Choroid plexus epithelial cell (primary cell): ENCODE measurements at regions not wholly inside any gene's neighbourhood (a gene's known extent, or its start where the extent isn't known, plus 50 kb on each side); places are given as distances from the start of the nearest gene placed in this dataset.

ENCODE experiments used
- DNase-seq: peaks from one replicate; pipeline ENCODE4 v3.0.0-alpha.2; 2010; ENCODE audit warnings: low read depth
- H3K4me3 ChIP-seq: 2 replicates; pipeline ENCODE4 v1.5.1; 2011; ENCODE audit warnings: low read depth, mild to moderate bottlenecking, control low read depth, low read length, moderate library complexity
- TF ChIP-seq, protein P1 (sequence below): conservative IDR thresholded peaks from 2 replicates; pipeline ENCODE4 v1.5.1; 2011; ENCODE audit warnings: low read depth, mild to moderate bottlenecking, control low read depth, inconsistent platforms, low read length, moderate library complexity

DNA sequence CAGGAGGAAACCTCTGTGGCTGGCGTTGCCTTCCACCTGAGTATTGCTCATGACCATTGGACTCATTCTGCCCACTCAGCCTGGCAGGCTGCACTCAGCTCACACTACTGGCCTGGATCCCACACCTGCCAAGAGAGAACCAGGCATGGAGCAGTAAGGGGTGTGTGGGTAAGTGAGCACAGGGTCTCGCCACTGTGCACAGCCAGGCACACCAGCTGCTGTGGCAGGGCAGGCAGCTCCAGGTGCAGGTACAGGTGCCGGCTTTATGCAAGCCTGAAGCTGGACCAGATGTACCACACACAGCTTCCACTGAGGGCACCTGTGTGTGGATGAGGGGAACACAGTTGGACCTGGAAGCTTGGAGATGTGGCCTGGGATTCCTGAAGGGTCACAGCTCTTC, 295.2 kb upstream of the SNX7 start:
- DNase-seq, result no peak
- no peak overlapping the region for H3K4me3 ChIP-seq
- TF ChIP-seq, protein P1, sequence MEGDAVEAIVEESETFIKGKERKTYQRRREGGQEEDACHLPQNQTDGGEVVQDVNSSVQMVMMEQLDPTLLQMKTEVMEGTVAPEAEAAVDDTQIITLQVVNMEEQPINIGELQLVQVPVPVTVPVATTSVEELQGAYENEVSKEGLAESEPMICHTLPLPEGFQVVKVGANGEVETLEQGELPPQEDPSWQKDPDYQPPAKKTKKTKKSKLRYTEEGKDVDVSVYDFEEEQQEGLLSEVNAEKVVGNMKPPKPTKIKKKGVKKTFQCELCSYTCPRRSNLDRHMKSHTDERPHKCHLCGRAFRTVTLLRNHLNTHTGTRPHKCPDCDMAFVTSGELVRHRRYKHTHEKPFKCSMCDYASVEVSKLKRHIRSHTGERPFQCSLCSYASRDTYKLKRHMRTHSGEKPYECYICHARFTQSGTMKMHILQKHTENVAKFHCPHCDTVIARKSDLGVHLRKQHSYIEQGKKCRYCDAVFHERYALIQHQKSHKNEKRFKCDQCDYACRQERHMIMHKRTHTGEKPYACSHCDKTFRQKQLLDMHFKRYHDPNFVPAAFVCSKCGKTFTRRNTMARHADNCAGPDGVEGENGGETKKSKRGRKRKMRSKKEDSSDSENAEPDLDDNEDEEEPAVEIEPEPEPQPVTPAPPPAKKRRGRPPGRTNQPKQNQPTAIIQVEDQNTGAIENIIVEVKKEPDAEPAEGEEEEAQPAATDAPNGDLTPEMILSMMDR, result no peak

DNA sequence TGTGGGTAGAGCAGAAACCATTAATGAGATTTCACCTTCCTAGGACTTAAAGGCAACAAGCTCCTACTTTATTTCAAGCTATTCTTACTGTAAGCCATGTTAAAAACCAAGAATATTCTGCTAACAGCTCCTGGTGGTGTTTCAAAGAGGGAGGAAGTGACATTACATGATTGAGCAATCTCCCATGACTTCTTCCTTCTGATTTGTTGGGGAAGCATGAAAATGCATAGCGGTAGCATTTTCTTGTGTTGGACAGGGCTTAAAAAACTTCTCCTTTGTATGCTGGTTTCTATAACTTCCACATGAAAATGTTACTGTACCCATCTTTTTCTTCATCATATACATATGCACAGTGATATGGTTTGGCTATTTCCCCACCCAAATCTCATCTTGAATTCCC, 297.0 kb upstream of the SNX7 start:
- DNase-seq, result no peak
- TF ChIP-seq, protein P1, result no peak
- H3K4me3 ChIP-seq, result no peak overlapping the region

DNA sequence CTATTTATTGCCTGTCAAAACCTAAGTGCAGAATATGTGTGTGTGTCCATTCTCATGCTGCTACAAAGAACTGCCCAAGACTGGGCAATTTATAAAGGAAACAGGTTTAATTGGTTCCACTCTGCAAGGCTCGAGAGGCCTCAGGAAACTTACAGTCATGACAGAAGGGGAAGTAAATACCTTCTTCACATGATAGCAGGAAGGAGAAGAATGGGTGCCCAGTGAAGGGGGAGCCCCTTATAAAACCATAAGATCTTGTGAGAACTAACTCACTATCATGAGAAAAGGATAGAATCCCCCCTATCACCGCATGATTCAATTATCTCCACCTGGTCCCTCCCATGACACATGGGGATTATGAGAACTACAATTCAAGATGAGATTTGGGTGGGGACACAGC, 300.7 kb upstream of the SNX7 start:
- DNase-seq, result no peak
- TF ChIP-seq, protein P1, result no peak

DNA sequence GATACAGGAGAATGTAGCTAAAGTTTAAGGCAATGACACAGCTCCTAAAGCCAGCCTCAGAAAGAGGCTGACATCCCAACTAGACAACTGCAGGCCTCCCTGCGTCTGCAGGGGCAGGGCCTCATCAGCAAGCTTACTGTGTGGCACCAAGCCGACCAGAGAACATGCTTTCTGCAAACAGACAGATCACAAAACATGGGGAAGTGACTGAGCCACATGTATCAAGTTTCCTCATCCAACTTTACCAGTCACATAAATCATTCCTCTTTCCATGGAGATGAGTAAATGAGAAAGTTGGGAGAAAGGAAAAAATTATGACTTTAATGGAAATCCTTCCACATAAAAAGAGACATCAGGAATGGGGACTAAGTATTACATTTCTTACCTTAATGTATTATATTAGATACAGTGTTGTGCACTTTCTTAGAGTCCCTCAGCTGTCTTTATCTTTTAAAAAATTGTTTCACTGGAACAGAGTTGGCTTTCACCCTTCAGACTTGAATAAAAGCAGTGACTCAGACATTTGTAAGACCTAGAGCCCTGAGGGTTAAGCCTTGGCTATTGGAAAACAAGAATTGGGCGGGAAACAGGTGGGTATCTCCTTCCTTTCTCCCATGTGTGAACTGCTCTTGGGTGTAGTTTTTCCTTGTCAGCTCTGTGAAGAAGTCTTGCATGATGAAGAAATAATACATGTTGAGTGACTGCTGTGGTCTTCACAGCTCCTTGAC, 305.7 kb upstream of the SNX7 start:
- H3K4me3 ChIP-seq, result no peak overlapping the region
- TF ChIP-seq, protein P1, result no peak
- no peak for DNase-seq

More for the DNA sequence above, 300.7 kb upstream of the SNX7 start:
- H3K4me3 ChIP-seq, result no peak overlapping the region

DNA sequence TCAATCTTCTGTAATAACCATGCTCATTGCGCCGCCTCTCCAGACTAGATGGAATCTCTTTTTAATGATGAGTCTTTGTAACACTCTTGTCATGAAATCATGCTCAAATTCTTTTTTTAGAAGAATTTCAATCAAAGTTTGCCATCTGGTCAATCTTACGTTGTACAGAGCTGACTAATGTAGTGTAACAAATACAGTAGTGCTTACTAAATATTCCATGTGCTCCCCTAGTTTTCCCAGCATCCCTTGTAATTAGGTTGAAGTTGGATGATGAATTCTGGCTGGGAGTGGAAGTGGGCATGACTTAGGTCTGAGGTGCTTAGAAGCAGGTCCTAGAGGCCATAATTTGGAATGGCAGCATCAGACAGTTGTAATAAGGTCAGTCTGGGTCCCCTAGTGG, 309.1 kb upstream of the SNX7 start:
- H3K4me3 ChIP-seq, result no peak overlapping the region
- no peak for DNase-seq
- TF ChIP-seq, protein P1, result no peak

DNA sequence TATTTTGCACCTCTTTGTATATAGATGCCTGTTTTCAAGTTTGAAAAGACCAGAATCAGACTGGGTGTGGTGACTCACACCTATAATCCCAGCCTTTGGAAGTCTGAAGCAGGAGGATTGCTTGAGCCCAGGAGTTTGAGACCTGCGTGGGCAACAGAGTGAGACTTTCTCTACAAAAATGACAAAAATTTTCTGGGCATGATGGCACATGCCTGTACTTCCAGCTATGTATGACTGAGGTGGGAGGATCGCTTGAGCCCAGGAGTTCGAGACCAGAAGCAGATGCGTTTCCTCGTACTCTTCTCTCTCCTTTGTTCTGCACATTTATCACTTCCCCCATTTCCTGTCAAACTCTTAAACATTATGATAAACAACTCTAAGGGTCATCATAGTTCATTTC, 310.0 kb upstream of the SNX7 start:
- no peak for DNase-seq
- H3K4me3 ChIP-seq, result no peak overlapping the region
- TF ChIP-seq, protein P1, result no peak

DNA sequence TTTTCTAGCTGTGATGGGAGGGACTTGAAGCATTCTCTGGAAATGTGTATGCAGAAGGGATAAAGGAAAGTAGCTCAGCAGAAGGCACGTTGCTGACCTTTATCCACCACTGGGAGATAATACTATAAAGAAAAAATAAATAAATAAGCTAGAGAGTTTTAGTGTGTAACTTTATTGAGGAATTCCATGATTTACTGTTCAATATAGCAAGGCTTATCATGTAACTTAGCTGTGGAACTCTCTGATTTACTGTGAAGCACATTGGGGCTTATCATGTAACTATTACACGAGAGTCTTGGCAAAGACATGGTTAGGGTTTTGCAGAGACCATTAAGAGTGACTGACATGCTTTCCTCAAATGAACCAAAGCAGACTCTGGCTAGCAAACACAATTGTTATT, 316.1 kb upstream of the SNX7 start:
- H3K4me3 ChIP-seq, result no peak overlapping the region
- no peak for DNase-seq
- TF ChIP-seq, protein P1, result no peak
